HUES48 (cell line): ENCODE measurements at regions not wholly inside any gene's neighbourhood (a gene's known extent, or its start where the extent isn't known, plus 50 kb on each side); places are given as distances from the start of the nearest gene placed in this dataset.

Experiments
- H3K27ac ChIP-seq: one replicate; pipeline ENCODE4 v1.7.0; 2013; ENCODE audit warnings: low read depth, low read length, inconsistent platforms
- H3K27me3 ChIP-seq: 2 replicates; pipeline ENCODE4 v1.6.1; 2013; ENCODE audit warnings: mild to moderate bottlenecking, low read length; ENCODE audit not compliant: control insufficient read depth, insufficient read depth
- H3K36me3 ChIP-seq: 2 replicates; pipeline ENCODE4 v1.6.1; 2013; ENCODE audit warnings: low read length; ENCODE audit not compliant: control insufficient read depth, insufficient read depth
- H3K4me1 ChIP-seq: 2 replicates; pipeline ENCODE4 v1.6.1; 2013; ENCODE audit warnings: mild to moderate bottlenecking, low read length; ENCODE audit not compliant: control insufficient read depth, insufficient read depth
- H3K4me3 ChIP-seq: 2 replicates; pipeline ENCODE4 v1.5.1; 2013; ENCODE audit warnings: mild to moderate bottlenecking, low read depth, low read length
- H3K9ac ChIP-seq: 2 replicates; pipeline ENCODE4 v1.6.1; 2013; ENCODE audit warnings: mild to moderate bottlenecking, low read depth, low read length, moderate library complexity
- H3K9me3 ChIP-seq: 2 replicates; pipeline ENCODE4 v1.6.1; 2013; ENCODE audit warnings: low read length; ENCODE audit not compliant: control insufficient read depth, insufficient read depth

- no peaks in the 10 kb centered on the region for H3K36me3 ChIP-seq
- no peaks in the 10 kb centered on the region for H3K27me3 ChIP-seq
- no peak overlapping the region for H3K27ac ChIP-seq
Observed at GRCh38 chr2:45083175-45083574, 73.9 kb upstream of the SIX2 start.

DNA sequence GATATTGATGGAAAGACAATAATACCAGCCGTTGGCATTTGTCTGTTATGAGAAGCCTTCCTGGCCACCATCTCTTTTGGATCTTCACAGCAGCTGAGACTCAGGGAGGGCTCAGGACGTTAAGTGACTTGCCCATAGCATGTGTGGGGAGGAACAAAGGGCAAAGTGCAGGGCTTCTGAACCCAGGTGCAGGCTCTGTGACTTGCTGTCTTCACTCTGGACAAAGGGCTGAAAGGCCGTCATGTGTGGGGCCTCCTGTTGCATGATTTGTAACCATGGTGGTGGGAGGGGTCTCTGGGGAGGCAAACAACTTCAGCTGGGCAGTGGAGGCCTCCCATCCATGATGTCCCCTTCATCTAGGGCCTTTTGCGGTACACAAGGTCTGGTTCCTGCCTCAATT is 65.5 kb upstream of the SIX2 start:
- Histone ChIP-seq H3K9ac (no peak overlapping the region), H3K36me3 (no peaks in the 10 kb centered on the region), H3K27ac (no peak overlapping the region), H3K27me3 (no peaks in the 10 kb centered on the region), H3K9me3 (no peaks in the 10 kb centered on the region), H3K4me1 (peaks cover 10% of the 10 kb centered on the region; the same call in 1 of the 2 replicates), H3K4me3 (no peak overlapping the region)

More at GRCh38 chr2:45083175-45083574, 73.9 kb upstream of the SIX2 start:
- Histone ChIP-seq H3K9me3 (no peaks in the 10 kb centered on the region), H3K4me3 (no peak overlapping the region), H3K9ac (no peak overlapping the region), H3K4me1 (no peaks in the 10 kb centered on the region)

GRCh38 chr2:45072862-45073237 is 63.6 kb upstream of the SIX2 start:
- H3K9ac ChIP-seq = no peak overlapping the region
- H3K4me3 ChIP-seq = no peak overlapping the region
- no peaks in the 10 kb centered on the region for H3K9me3 ChIP-seq
- H3K4me1 ChIP-seq = peaks cover 21% of the 10 kb centered on the region
- no peaks in the 10 kb centered on the region for H3K36me3 ChIP-seq
- no peak overlapping the region for H3K27ac ChIP-seq
- H3K27me3 ChIP-seq = no peaks in the 10 kb centered on the region

- Histone ChIP-seq H3K9me3 (no peaks in the 10 kb centered on the region), H3K4me3 (no peak overlapping the region), H3K4me1 (peaks cover 21% of the 10 kb centered on the region), H3K27ac (no peak overlapping the region), H3K36me3 (no peaks in the 10 kb centered on the region), H3K27me3 (no peaks in the 10 kb centered on the region), H3K9ac (no peak overlapping the region)
Observed at GRCh38 chr2:45072064-45072861, 63.0 kb upstream of the SIX2 start.

- Histone ChIP-seq H3K9me3 (no peaks in the 10 kb centered on the region), H3K27ac (no peak overlapping the region), H3K9ac (no peak overlapping the region), H3K27me3 (no peaks in the 10 kb centered on the region), H3K36me3 (no peaks in the 10 kb centered on the region), H3K4me1 (peaks cover 17% of the 10 kb centered on the region), H3K4me3 (no peak overlapping the region)
Observed at GRCh38 chr2:45070113-45070652, 60.9 kb upstream of the SIX2 start.

DNA sequence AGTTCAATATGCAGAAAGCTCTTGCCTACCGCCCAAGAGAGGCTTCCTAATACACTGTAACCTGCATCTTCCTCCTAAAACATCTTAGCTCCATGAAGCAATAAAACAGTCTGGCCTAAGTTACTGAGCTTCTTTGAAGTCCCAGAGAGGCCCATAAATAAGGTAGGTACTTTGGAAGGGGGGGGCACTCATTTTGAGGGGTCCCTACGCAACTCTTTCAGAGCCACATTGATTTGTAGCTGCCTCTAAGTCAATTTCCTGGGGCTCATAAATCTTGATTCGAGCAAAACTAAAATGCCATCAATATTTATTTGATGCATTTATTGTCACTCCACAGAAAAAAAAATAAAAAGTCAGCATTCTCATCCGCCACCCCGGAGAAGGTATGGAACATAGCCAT is 60.4 kb upstream of the SIX2 start:
- H3K27me3 ChIP-seq = no peaks in the 10 kb centered on the region
- no peaks in the 10 kb centered on the region for H3K36me3 ChIP-seq
- no peak overlapping the region for H3K27ac ChIP-seq
- peaks cover 17% of the 10 kb centered on the region for H3K4me1 ChIP-seq
- H3K9me3 ChIP-seq = no peaks in the 10 kb centered on the region
- no peak overlapping the region for H3K4me3 ChIP-seq
- no peak overlapping the region for H3K9ac ChIP-seq

DNA sequence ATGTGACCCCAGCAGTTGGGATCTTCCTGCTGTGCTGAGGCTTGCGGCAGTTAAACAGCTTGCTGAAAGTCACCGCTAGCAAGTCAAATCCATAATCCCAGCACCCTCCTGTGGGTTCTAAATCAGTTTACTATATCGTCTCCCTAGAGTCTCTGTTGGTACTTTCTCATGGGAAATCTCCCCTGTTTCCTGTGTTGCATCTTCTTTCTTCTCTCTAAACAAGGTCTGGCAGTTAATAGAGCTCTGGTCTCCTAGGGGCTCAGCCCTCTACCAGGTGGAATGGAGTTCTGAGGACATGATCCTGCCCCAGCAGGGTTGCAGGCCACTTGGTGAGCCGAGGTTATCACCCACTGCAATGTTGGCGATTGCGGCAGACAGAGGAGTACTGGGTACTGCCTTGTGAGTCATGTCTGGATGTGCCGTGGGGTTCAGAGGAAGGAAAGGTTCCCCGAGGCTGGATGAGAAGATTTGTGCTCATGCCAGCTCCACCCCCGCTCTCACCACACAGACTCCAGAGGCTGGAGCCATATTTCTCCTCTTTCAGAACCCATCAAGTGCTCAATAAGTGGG is 59.4 kb upstream of the SIX2 start:
- Histone ChIP-seq H3K9me3 (no peaks in the 10 kb centered on the region), H3K4me3 (no peak overlapping the region), H3K9ac (no peak overlapping the region), H3K4me1 (peaks cover 17% of the 10 kb centered on the region), H3K36me3 (no peaks in the 10 kb centered on the region), H3K27ac (no peak overlapping the region), H3K27me3 (no peaks in the 10 kb centered on the region)

DNA sequence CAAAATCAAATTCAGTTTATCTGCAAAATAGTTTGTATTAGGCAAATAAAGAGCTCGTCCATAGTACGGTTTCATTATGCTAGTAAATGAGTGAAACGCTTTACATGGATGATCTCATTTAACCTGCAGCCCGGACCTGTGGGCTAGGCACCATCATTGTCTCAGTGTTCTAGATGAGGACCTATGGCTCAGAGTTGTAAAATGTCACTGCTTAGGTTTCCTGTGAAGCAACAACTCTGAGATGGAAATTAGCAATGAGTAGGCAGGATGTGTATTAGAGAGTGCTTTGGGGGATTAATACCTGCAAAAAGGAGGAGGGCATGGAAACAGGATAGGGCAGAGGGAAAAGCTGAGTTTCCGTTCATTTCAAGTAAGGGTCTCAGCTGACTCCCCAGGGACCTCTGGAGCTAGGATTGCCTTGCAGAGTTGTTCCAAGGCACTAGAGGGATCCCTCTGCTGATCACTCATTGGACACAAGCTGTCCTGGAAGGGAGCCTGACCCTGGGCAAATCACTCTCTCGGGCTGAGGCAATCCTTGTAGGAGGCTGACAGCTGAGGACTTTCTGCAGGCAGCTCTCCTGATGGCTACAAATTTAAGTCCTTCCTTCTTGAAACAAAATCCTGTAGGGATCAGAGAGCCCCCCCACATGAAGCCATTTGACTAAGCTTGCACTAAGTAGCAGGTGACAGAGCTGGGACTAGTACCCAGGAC is 58.8 kb upstream of the SIX2 start:
- Histone ChIP-seq H3K27me3 (no peaks in the 10 kb centered on the region), H3K27ac (no peak overlapping the region), H3K4me1 (peaks cover 17% of the 10 kb centered on the region), H3K9me3 (no peaks in the 10 kb centered on the region), H3K36me3 (no peaks in the 10 kb centered on the region), H3K4me3 (no peak overlapping the region), H3K9ac (no peak overlapping the region)
